SK-N-MC (cell line): ENCODE measurements at regions not wholly inside any gene's neighbourhood (a gene's known extent, or its start where the extent isn't known, plus 50 kb on each side); places are given as distances from the start of the nearest gene placed in this dataset.

Source experiments
- EZH2 ChIP-seq: fragments of 200-600 bp; sonication (generic); IDR thresholded peaks from one replicate; pipeline ENCODE4 v1.6.1; 2017; ENCODE audit warnings: antibody characterized with exemption
- POLR2AphosphoS5 ChIP-seq: IDR thresholded peaks from 2 replicates; pipeline ENCODE4 v1.6.1; 2012; ENCODE audit warnings: mild to moderate bottlenecking, low read depth, low read length, borderline replicate concordance

GRCh38 chr10:89085153-89085552 is 94.6 kb downstream of the FAS start:
- no peak for TF ChIP-seq EZH2
- no peak for TF ChIP-seq POLR2AphosphoS5
